ENCODE measurements at regions not wholly inside any gene's neighbourhood (a gene's known extent, or its start where the extent isn't known, plus 50 kb on each side); places are given as distances from the start of the nearest gene placed in this dataset.

- H3K9me3 ChIP-seq, result no peaks in the 10 kb centered on the region
- H3K27ac ChIP-seq, result no peak overlapping the region
- H3K4me3 ChIP-seq, result no peak overlapping the region
- no peak for DNase-seq (ENCODE audit: low spot score in 2 of 2)
- no peaks in the 10 kb centered on the region for H3K36me3 ChIP-seq
- H3K4me1 ChIP-seq, result no peaks in the 10 kb centered on the region
- TF ChIP-seq EP300 (IDR thresholded peaks at IDR 0.05), result no peak
- TF ChIP-seq, protein P1, sequence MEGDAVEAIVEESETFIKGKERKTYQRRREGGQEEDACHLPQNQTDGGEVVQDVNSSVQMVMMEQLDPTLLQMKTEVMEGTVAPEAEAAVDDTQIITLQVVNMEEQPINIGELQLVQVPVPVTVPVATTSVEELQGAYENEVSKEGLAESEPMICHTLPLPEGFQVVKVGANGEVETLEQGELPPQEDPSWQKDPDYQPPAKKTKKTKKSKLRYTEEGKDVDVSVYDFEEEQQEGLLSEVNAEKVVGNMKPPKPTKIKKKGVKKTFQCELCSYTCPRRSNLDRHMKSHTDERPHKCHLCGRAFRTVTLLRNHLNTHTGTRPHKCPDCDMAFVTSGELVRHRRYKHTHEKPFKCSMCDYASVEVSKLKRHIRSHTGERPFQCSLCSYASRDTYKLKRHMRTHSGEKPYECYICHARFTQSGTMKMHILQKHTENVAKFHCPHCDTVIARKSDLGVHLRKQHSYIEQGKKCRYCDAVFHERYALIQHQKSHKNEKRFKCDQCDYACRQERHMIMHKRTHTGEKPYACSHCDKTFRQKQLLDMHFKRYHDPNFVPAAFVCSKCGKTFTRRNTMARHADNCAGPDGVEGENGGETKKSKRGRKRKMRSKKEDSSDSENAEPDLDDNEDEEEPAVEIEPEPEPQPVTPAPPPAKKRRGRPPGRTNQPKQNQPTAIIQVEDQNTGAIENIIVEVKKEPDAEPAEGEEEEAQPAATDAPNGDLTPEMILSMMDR (IDR thresholded peaks at IDR 0.05), result no peak
- TF ChIP-seq POLR2A (IDR thresholded peaks at IDR 0.05), result no peak
- H3K27me3 ChIP-seq, result peaks cover 0 to 6% of the 10 kb centered on the region in 2 donors
Measured at GRCh38 chr12:66049538-66050282, 80.8 kb downstream of the LLPH start.

DNA sequence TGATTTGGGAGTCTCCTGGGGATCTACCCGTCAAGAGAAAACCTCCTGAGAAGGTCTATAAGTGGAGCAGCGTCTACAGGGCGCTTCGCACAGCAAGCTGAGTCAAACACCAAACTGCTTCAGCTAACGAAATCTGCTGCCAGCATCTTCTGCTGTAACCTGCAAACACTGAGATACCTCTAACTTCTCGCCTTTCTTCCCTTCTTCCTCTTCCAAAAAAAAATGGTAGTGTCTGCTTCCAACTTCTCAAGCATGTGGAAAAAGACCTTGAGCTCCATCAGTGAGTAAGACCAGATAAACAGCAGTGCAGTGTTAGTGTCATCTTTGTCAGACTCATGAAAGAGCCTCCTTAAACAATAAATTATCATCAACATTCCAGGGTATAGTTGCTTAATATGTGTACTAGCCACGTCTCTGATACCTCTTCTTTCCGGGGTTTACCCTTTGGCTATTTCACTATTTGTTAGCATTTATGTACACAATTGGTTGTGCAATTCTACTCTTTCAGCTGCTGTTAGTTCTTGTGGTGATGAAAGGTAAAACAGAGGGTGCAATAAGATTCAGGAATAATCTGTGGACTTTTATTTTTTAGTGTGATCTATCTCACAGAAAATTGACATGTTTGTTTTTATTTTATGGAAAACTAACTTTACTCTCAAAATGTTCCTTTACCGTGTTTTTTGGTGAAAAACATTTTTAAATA lies 81.6 kb downstream of the LLPH start:
- TF ChIP-seq EP300 (IDR thresholded peaks at IDR 0.05), result no peak
- TF ChIP-seq, protein P1 (IDR thresholded peaks at IDR 0.05), result no peak
- TF ChIP-seq POLR2A (IDR thresholded peaks at IDR 0.05), result no peak
- 74 to 78% methylated on average over 9 of the region's 9 CpGs for WGBS, 2 donors
- Histone ChIP-seq H3K27me3 (peaks cover 0 to 6% of the 10 kb centered on the region in 2 donors), H3K4me1 (no peaks in the 10 kb centered on the region), H3K27ac (no peak overlapping the region), H3K9me3 (no peaks in the 10 kb centered on the region), H3K36me3 (no peaks in the 10 kb centered on the region), H3K4me3 (no peak overlapping the region)
- no peak for DNase-seq (ENCODE audit: low spot score in 2 of 2)

DNA sequence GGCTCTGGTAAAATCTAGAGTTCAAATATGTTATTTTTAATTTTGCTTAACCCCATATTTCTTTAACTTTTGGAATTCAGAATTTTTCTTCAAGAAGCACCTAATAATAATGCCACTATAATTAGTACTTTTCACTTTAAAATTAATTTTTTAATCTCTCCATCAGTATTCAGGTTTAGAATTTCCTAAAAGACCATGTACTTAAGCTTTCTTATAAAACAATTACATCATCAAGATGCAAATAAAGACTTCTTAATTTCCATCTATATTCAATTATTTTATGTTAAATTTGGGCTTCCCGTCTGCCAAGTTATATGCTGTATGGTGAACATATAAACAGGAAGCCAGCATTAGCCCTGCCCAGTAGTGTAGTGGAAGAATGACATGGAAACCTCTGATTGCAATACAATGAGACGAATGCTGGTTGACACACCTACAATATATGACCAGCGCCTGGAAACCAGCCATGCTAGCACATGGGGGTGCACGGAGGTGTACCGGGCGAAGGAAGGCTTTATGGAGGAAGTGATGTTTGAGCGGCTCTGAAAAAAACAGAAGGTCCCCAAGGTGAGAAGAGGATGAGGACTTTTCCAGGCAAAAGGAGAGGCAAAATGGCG lies 82.2 kb downstream of the LLPH start:
- Histone ChIP-seq H3K4me3 (no peak overlapping the region), H3K36me3 (no peaks in the 10 kb centered on the region), H3K9me3 (no peaks in the 10 kb centered on the region), H3K27ac (no peak overlapping the region), H3K27me3 (peaks cover 0 to 6% of the 10 kb centered on the region in 2 donors), H3K4me1 (no peaks in the 10 kb centered on the region)
- TF ChIP-seq EP300 (IDR thresholded peaks at IDR 0.05), result no peak
- TF ChIP-seq, protein P1 (IDR thresholded peaks at IDR 0.05), result no peak
- no peak for TF ChIP-seq POLR2A (IDR thresholded peaks at IDR 0.05)
- no peak for DNase-seq (ENCODE audit: low spot score in 2 of 2)
- 82 to 88% methylated on average over 8 of the region's 8 CpGs for WGBS, 2 donors

DNA sequence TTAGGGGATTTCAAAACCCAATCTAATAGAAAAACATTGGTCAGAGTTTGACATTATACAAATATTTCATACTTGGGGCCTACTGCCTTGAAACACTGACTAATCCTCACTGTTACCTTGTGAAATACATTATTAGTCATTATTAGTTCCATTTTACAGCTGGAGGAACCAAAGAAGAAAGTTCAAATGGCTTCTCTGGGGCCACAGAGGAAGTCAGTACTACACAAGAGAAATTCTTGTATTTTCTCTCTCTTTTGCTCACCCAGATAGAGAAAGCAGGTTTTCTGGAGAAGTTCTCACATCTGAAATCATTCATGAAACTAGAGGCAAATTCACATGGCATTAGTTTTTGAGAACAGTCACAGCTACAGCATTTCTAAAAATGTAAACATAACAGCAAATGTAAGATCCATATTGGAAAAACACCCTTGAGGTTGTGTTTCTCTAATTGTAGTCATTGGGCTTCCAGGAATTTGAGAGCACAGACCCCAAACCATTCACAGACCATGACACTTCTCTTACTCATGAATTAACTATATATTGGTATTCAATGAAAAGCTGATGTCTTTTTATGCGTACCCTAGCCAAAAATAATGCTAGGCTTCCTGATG lies 83.0 kb downstream of the LLPH start:
- H3K9me3 ChIP-seq, result no peaks in the 10 kb centered on the region
- no peak for DNase-seq (ENCODE audit: low spot score in 2 of 2)
- H3K36me3 ChIP-seq, result no peaks in the 10 kb centered on the region
- H3K4me1 ChIP-seq, result no peaks in the 10 kb centered on the region
- peaks cover 0 to 6% of the 10 kb centered on the region in 2 donors for H3K27me3 ChIP-seq
- H3K4me3 ChIP-seq, result no peak overlapping the region
- WGBS, 2 donors, result 90 to 91% methylated on average over 1 of the region's 1 CpG
- no peak overlapping the region for H3K27ac ChIP-seq
- TF ChIP-seq EP300 (IDR thresholded peaks at IDR 0.05) (no peak), POLR2A (IDR thresholded peaks at IDR 0.05) (no peak)
- TF ChIP-seq, protein P1 (IDR thresholded peaks at IDR 0.05), result no peak
